Panc1 (cell line): ENCODE measurements at regions not wholly inside any gene's neighbourhood (a gene's known extent, or its start where the extent isn't known, plus 50 kb on each side); places are given as distances from the start of the nearest gene placed in this dataset.

Source experiments
- ATAC-seq: fragments of 200-7000 bp; cut with Tn5 transposase; 2 replicates; pipeline ENCODE4 v1.9.1; 2020; ENCODE audit warnings: mild to moderate bottlenecking, moderate library complexity
- BruUV-seq: library from RNA; stranded (reverse); fragments of 400-500 nt; replicated peaks from 2 replicates; lab custom pipeline; 2021; lab: Mats Ljungman, UMichigan
- CTCF ChIA-PET: fragments of 300-600 bp; sonication (Branson Sonifier 250); formaldehyde crosslinking; loops from one replicate; lab custom pipeline; 2022; ENCODE audit warnings: antibody characterized with exemption; lab: Charles Lee
- POLR2A ChIA-PET: fragments of 300-600 bp; sonication (Branson Sonifier 250); formaldehyde crosslinking; loops from one replicate; lab custom pipeline; 2022; ENCODE audit warnings: antibody characterized with exemption; lab: Charles Lee
- DNase-seq: peaks from one replicate; pipeline ENCODE4 v3.0.0-alpha.2; 2010; ENCODE audit warnings: low read depth, low spot score
- H3K27ac ChIP-seq: 2 replicates; pipeline ENCODE4 v1.5.1; 2011; ENCODE audit warnings: mild to moderate bottlenecking, low read length, inconsistent platforms
- H3K27me3 ChIP-seq: fragments of 200-500 bp; sonication (Bioruptor generic); 2 replicates; pipeline ENCODE4 v1.6.0; 2014; ENCODE audit warnings: low read length, inconsistent platforms; ENCODE audit not compliant: control insufficient read depth, insufficient read depth
- H3K36me3 ChIP-seq: fragments of 200-500 bp; sonication (Bioruptor generic); 2 replicates; pipeline ENCODE4 v1.5.1; 2014; ENCODE audit warnings: inconsistent platforms, mild to moderate bottlenecking, low read length, moderate library complexity; ENCODE audit not compliant: control insufficient read depth, insufficient read depth
- H3K4me1 ChIP-seq: 2 replicates; pipeline ENCODE4 v1.5.1; 2011; ENCODE audit warnings: inconsistent platforms, mild to moderate bottlenecking, low read length, moderate library complexity; ENCODE audit not compliant: control insufficient read depth, insufficient read depth
- H3K4me3 ChIP-seq, 2 experiments: 2 replicates each; pipeline ENCODE4 v1.5.1; 2011 to 2012; ENCODE audit warnings: low read depth in 2 of 2, low read length in 2 of 2, mild to moderate bottlenecking in 2 of 2, inconsistent platforms in 1 of 2, moderate library complexity in 1 of 2
- H3K9me3 ChIP-seq: fragments of 200-500 bp; sonication (Bioruptor generic); 2 replicates; pipeline ENCODE4 v1.5.1; 2014; ENCODE audit warnings: low read depth, mild to moderate bottlenecking, inconsistent platforms, low read length, moderate library complexity; ENCODE audit not compliant: control insufficient read depth, insufficient read depth
- CTCF ChIP-seq: fragments of 450-650 bp; IDR thresholded peaks from 2 replicates; pipeline ENCODE4 v1.5.1; 2017; ENCODE audit warnings: mild to moderate bottlenecking
- POLR2AphosphoS5 ChIP-seq: IDR thresholded peaks from 2 replicates; pipeline ENCODE4 v1.6.1; 2012; ENCODE audit warnings: mild to moderate bottlenecking, low read depth, low read length, moderate library complexity
- REST ChIP-seq, 2 experiments: IDR thresholded peaks; 2 replicates each; pipeline ENCODE4 v1.6.1; 2011 to 2012; ENCODE audit warnings: low read depth in 2 of 2, control low read depth in 1 of 2, low read length in 1 of 2, mild to moderate bottlenecking in 1 of 2, moderate library complexity in 1 of 2; ENCODE audit not compliant: insufficient read depth in 1 of 2
- SIN3A ChIP-seq: IDR thresholded peaks from 2 replicates; pipeline ENCODE4 v1.6.1; 2012; ENCODE audit warnings: low read depth, mild to moderate bottlenecking, low read length, moderate library complexity, borderline replicate concordance; ENCODE audit not compliant: insufficient read depth
- TCF7L2 ChIP-seq: IDR thresholded peaks from 2 replicates; pipeline ENCODE4 v1.6.1; 2011; ENCODE audit warnings: mild to moderate bottlenecking, low read depth, low read length, inconsistent platforms
- in situ Hi-C: cut with HindIII; loops from 2 replicates; pipeline ENCODE4 v1.10.0; 2016; ENCODE audit warnings: low sequenced_read_pairs, low pct_unique_long_range_greater_than_20kb
- intact Hi-C: fragments of 100-400 bp; cut with micrococcal nuclease; formaldehyde crosslinking; loops from one replicate; pipeline ENCODE4 v1.10.0; 2022; ENCODE audit not compliant: unreplicated experiment

DNA sequence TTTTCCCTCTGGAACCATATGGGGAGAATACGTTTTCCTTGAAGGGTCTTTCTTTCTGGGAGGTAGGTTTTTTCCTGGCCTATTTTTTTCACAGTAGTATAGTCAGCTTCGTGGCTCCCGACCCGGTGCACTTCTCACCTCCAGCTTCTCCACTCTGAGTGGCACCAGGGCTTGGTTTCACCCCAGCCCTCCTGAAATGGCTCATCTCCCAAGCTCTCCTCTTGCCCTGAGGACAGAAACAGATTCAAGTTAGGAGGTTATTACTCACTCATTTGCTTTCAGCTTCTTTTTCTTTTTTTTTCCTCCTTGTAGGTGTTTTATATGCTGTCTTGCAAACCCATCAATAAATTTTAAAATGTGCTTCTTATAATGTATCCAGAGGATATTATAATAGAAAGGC, 199.3 kb downstream of the RFC3 start:
- Histone ChIP-seq H3K36me3 (no peaks in the 10 kb centered on the region), H3K9me3 (no peaks in the 10 kb centered on the region), H3K4me3 (no peak overlapping the region), H3K27me3 (no peaks in the 10 kb centered on the region), H3K27ac (no peak overlapping the region), H3K4me1 (no peaks in the 10 kb centered on the region)
- POLR2A ChIA-PET: no interaction called here
- no peak for TF ChIP-seq POLR2AphosphoS5
- no TSS peak for BruUV-seq
- DNase-seq: no peak
- ATAC-seq: no peak
- in situ Hi-C loops: no loop called here
- CTCF ChIA-PET: no interaction called here
- intact Hi-C loops: no loop called here

- H3K36me3 ChIP-seq: no peaks in the 10 kb centered on the region
- no TSS peak for BruUV-seq
- DNase-seq (no peak), ATAC-seq (no peak)
- ChIA-PET CTCF (no interaction called here), POLR2A (no interaction called here)
- TF ChIP-seq TCF7L2 (no peak), POLR2AphosphoS5 (no peak), REST (IDR thresholded peaks at IDR 0.05; ENCODE audit: insufficient read depth in 1 of 2, low read depth in 2 of 2, low read length in 1 of 2) (no peak), SIN3A (no peak), CTCF (no peak)
- no peak overlapping the region for H3K27ac ChIP-seq
- intact Hi-C loops (no loop called here), in situ Hi-C loops (no loop called here)
- H3K4me1 ChIP-seq: no peaks in the 10 kb centered on the region
- no peaks in the 10 kb centered on the region for H3K27me3 ChIP-seq
- no peak overlapping the region for H3K4me3 ChIP-seq
- no peaks in the 10 kb centered on the region for H3K9me3 ChIP-seq
These were observed 201.9 kb downstream of the RFC3 start for GRCh38 chr13:34019870-34020269.

- Histone ChIP-seq H3K4me3 (no peak overlapping the region), H3K4me1 (no peaks in the 10 kb centered on the region), H3K36me3 (no peaks in the 10 kb centered on the region), H3K27ac (no peak overlapping the region), H3K27me3 (no peaks in the 10 kb centered on the region), H3K9me3 (no peaks in the 10 kb centered on the region)
- intact Hi-C loops (no loop called here), in situ Hi-C loops (no loop called here)
- POLR2A ChIA-PET: no interaction called here
- CTCF ChIA-PET: no interaction called here
- no TSS peak for BruUV-seq
- ATAC-seq (no peak), DNase-seq (no peak)
- TF ChIP-seq CTCF: no peak
- TF ChIP-seq TCF7L2: no peak
- no peak for TF ChIP-seq SIN3A
- no peak for TF ChIP-seq REST (IDR thresholded peaks at IDR 0.05; ENCODE audit: insufficient read depth in 1 of 2, low read depth in 2 of 2, low read length in 1 of 2)
- no peak for TF ChIP-seq POLR2AphosphoS5
These were observed 202.4 kb downstream of the RFC3 start for GRCh38 chr13:34020388-34020787.
